Right renal cortex interstitium (tissue), 3 donors: ENCODE measurements at regions not wholly inside any gene's neighbourhood (a gene's known extent, or its start where the extent isn't known, plus 50 kb on each side); places are given as distances from the start of the nearest gene placed in this dataset.

Experiments
- DNase-seq, 3 donors: peaks; one replicate each; pipeline ENCODE4 v3.0.0-alpha.2; 2013; ENCODE audit warnings: low read depth in 3 of 3, low spot score in 2 of 3

- no peak for DNase-seq
Observed at GRCh38 chr9:1941989-1942388, 73.2 kb upstream of the SMARCA2 start.

- no peak for DNase-seq
Observed at GRCh38 chr9:1946526-1947283, 68.4 kb upstream of the SMARCA2 start.

GRCh38 chr9:1947438-1947837, 67.7 kb upstream of the SMARCA2 start:
- DNase-seq = no peak

- no peak for DNase-seq
Observed at GRCh38 chr9:1948541-1948940, 66.6 kb upstream of the SMARCA2 start.

- DNase-seq = no peak
Observed at GRCh38 chr9:1951446-1951845, 63.7 kb upstream of the SMARCA2 start.

- no peak for DNase-seq
Observed at GRCh38 chr9:1952001-1952400, 63.1 kb upstream of the SMARCA2 start.

GRCh38 chr9:1954238-1954637, 60.9 kb upstream of the SMARCA2 start:
- no peak for DNase-seq

- no peak for DNase-seq
Observed at GRCh38 chr9:1956958-1957357, 58.2 kb upstream of the SMARCA2 start.

- no peak for DNase-seq
Observed at GRCh38 chr9:1957856-1958255, 57.3 kb upstream of the SMARCA2 start.

- no peak for DNase-seq
Observed at GRCh38 chr9:1959371-1959770, 55.8 kb upstream of the SMARCA2 start.

- DNase-seq = no peak
Observed at GRCh38 chr9:1960342-1961042, 54.7 kb upstream of the SMARCA2 start.

GRCh38 chr9:1962122-1962521, 53.0 kb upstream of the SMARCA2 start:
- peak; percentile 42 to 53 (median 52) for DNase-seq

GRCh38 chr9:1962588-1963106, 52.5 kb upstream of the SMARCA2 start:
- no peak for DNase-seq

- DNase-seq = no peak
Observed at GRCh38 chr9:1964093-1964492, 51.1 kb upstream of the SMARCA2 start.
